BE2C (cell line): ENCODE measurements at regions not wholly inside any gene's neighbourhood (a gene's known extent, or its start where the extent isn't known, plus 50 kb on each side); places are given as distances from the start of the nearest gene placed in this dataset.

Experiments used
- DNase-seq: peaks from one replicate; pipeline ENCODE4 v3.0.0-alpha.2; 2020
- H3K27me3 ChIP-seq: fragments of 250-450 bp; sonication (Bioruptor Pico); 2 replicates; pipeline ENCODE4 v1.5.1; 2020; ENCODE audit warnings: mild to moderate bottlenecking
- H3K36me3 ChIP-seq: fragments of 250-450 bp; sonication (Bioruptor Pico); 2 replicates; pipeline ENCODE4 v1.5.1; 2020; ENCODE audit warnings: mild to moderate bottlenecking
- H3K4me1 ChIP-seq: fragments of 250-450 bp; sonication (Bioruptor Pico); 2 replicates; pipeline ENCODE4 v1.5.1; 2020
- H3K4me3 ChIP-seq: 2 replicates; pipeline ENCODE4 v1.5.1; 2011; ENCODE audit warnings: low read depth, low read length
- H3K9me3 ChIP-seq: fragments of 250-450 bp; sonication (Bioruptor Pico); 2 replicates; pipeline ENCODE4 v1.5.1; 2020
- CTCF ChIP-seq: IDR thresholded peaks from 2 replicates; pipeline ENCODE4 v1.5.1; 2012; ENCODE audit warnings: mild to moderate bottlenecking, low read depth, low read length

DNA sequence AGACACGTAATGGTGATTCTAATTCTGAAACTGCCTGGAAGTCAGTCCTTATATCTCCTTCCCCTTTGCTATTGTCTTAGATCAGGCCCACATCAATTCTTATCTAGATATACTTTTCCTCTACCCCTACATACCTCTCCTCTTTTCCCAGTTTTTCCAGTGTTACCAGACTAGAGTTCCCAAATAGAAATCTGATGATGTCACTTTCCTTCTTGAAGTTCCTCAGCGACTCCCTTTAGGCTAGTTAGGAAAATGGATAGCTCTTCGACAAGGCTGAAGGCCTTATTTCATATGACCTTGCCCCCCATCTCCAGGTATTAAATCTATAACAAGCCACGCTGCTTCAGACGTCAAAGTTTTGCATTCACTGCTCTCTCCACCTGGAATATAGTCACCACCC, 201.1 kb upstream of the ATP2B1 start:
- no peak for DNase-seq
- no peak for TF ChIP-seq CTCF
- Histone ChIP-seq H3K36me3 (no peaks in the 10 kb centered on the region), H3K4me1 (peaks cover 20% of the 10 kb centered on the region), H3K9me3 (no peaks in the 10 kb centered on the region), H3K4me3 (no peak overlapping the region), H3K27me3 (no peaks in the 10 kb centered on the region)

GRCh38 chr12:89907659-89908058, 199.0 kb upstream of the ATP2B1 start:
- H3K4me1 ChIP-seq, result peaks cover 20% of the 10 kb centered on the region
- DNase-seq, result no peak
- TF ChIP-seq CTCF, result no peak
- no peak overlapping the region for H3K4me3 ChIP-seq
- H3K9me3 ChIP-seq, result no peaks in the 10 kb centered on the region
- no peaks in the 10 kb centered on the region for H3K36me3 ChIP-seq
- H3K27me3 ChIP-seq, result no peaks in the 10 kb centered on the region

DNA sequence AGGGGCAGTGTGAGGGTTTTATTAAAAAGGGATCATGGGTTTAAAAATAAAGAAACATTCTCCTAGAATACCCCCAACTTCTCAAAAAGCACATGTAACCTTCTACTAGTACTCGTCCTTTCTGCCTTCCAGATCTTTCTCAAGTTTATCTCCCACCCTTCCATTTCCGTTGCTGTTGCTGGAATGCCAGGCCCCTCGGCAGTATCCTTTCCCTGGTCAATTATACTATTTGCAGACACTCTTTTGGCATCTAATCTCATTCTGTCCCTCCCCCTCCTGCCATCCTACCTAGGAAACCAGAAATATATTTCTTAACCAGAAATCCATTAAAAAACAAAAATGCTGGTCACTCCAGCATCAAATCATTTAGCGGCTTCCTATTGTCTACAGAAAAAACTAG, 198.2 kb upstream of the ATP2B1 start:
- Histone ChIP-seq H3K36me3 (no peaks in the 10 kb centered on the region), H3K4me1 (peaks cover 20% of the 10 kb centered on the region), H3K27me3 (no peaks in the 10 kb centered on the region), H3K9me3 (no peaks in the 10 kb centered on the region), H3K4me3 (no peak overlapping the region)
- DNase-seq, result peak; percentile 51
- TF ChIP-seq CTCF, result no peak

GRCh38 chr12:89906178-89906577, 197.5 kb upstream of the ATP2B1 start:
- no peaks in the 10 kb centered on the region for H3K27me3 ChIP-seq
- no peak for TF ChIP-seq CTCF
- H3K9me3 ChIP-seq, result no peaks in the 10 kb centered on the region

DNA sequence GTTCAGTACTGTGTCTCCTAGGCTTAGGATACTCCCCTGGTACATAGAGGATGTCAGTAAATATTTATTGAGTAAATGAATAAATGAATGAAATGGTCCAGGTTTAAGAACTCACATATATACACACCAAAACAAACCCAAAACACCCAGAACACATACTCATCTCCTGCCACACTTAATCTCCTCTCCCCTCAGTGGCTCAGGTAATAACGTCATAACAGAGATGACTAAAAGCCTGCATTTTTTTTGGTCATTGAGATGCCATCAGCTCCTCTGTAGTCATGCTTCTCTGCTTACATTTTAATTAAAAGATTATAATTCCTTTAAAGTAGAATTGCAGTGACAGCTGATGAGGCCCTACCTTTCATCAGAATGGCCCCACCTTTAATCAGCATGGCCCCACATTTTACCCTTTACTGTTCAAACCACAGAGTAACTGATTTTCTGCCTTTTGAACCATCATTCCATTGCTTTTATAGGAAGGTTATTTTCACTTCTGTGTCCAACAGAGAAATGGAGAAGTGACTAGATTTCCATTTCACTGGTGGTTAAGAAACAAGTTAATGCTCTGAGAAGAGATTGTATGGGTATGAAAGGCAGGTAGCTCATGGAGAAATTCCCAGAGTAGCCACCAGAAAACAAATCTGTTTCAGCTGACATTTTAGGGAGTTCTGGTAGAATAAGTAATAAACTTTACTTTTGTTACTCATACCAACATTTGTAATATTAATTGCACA, 193.4 kb upstream of the ATP2B1 start:
- H3K4me1 ChIP-seq, result peaks cover 11% of the 10 kb centered on the region
- DNase-seq, result no peak
- no peaks in the 10 kb centered on the region for H3K36me3 ChIP-seq
- no peak overlapping the region for H3K4me3 ChIP-seq
- TF ChIP-seq CTCF, result no peak
- H3K27me3 ChIP-seq, result no peaks in the 10 kb centered on the region
- H3K9me3 ChIP-seq, result no peaks in the 10 kb centered on the region

More at GRCh38 chr12:89906178-89906577, 197.5 kb upstream of the ATP2B1 start:
- H3K36me3 ChIP-seq, result no peaks in the 10 kb centered on the region
- no peak overlapping the region for H3K4me3 ChIP-seq
- peaks cover 20% of the 10 kb centered on the region for H3K4me1 ChIP-seq
- no peak for DNase-seq

DNA sequence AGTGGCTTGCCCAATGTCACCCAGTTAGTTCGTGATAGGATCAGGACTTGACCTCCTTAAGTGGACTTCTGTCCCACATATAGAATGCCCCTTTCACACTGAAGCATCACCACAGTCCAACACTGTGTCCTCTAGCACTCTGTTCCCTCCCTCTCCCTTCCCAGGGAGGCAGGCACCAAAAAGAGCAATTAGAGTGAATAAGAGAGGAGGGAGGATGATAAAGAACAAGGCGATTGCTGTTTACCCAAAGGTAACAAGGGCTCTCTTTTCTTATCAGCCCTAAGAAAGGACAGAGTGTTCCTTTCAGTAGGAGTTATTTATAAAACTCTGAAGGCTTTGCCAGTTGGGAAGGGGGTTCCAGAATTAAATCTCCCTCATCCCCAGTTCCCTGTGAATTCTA, 192.7 kb upstream of the ATP2B1 start:
- Histone ChIP-seq H3K27me3 (no peaks in the 10 kb centered on the region), H3K4me3 (no peak overlapping the region), H3K9me3 (no peaks in the 10 kb centered on the region), H3K36me3 (no peaks in the 10 kb centered on the region), H3K4me1 (peaks cover 6% of the 10 kb centered on the region)
- TF ChIP-seq CTCF, result no peak
- no peak for DNase-seq
